ENCODE measurements at regions not wholly inside any gene's neighbourhood (a gene's known extent, or its start where the extent isn't known, plus 50 kb on each side); places are given as distances from the start of the nearest gene placed in this dataset.

DNA sequence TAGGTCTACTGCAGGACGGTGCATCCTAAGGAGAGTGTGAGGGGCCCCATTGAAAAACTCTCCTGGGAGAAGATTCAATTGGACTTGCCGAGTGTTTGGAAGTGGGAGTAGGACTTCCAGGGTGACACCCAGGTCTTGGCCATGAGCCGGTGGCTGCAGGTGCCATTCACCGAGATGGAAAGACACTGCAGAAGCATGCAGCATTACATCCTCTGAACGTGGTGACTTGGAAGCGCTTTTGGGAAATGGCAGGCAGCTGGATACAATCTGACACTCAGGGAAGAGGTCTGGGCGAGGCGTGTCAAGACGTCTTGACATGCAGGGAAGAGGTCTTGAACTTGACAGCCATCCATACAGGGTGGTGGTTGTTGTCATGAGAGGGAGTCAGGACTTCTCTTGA lies 126.9 kb downstream of the PAPOLA start:
- TF ChIP-seq POLR2AphosphoS5 (IDR thresholded peaks at IDR 0.05), result no peak
- TF ChIP-seq, protein P1, sequence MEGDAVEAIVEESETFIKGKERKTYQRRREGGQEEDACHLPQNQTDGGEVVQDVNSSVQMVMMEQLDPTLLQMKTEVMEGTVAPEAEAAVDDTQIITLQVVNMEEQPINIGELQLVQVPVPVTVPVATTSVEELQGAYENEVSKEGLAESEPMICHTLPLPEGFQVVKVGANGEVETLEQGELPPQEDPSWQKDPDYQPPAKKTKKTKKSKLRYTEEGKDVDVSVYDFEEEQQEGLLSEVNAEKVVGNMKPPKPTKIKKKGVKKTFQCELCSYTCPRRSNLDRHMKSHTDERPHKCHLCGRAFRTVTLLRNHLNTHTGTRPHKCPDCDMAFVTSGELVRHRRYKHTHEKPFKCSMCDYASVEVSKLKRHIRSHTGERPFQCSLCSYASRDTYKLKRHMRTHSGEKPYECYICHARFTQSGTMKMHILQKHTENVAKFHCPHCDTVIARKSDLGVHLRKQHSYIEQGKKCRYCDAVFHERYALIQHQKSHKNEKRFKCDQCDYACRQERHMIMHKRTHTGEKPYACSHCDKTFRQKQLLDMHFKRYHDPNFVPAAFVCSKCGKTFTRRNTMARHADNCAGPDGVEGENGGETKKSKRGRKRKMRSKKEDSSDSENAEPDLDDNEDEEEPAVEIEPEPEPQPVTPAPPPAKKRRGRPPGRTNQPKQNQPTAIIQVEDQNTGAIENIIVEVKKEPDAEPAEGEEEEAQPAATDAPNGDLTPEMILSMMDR (IDR thresholded peaks at IDR 0.05), result no peak
- no peak for TF ChIP-seq POLR2A (IDR thresholded peaks at IDR 0.05)
- no peak overlapping the region for H3K4me3 ChIP-seq
- H3K36me3 ChIP-seq, result no peaks in the 10 kb centered on the region
- intact Hi-C loops (cut with DNase I; ENCODE audit: low total_unique reads), result no loop called here
- no peaks in the 10 kb centered on the region for H3K4me1 ChIP-seq
- peaks cover 0 to 31% of the 10 kb centered on the region in 2 donors for H3K27me3 ChIP-seq
- DNase-seq (ENCODE audit: low spot score in 2 of 2), result no peak
- H3K27ac ChIP-seq, result no peak overlapping the region
- H3K9me3 ChIP-seq, result peaks cover 0 to 9% of the 10 kb centered on the region in 2 donors

DNA sequence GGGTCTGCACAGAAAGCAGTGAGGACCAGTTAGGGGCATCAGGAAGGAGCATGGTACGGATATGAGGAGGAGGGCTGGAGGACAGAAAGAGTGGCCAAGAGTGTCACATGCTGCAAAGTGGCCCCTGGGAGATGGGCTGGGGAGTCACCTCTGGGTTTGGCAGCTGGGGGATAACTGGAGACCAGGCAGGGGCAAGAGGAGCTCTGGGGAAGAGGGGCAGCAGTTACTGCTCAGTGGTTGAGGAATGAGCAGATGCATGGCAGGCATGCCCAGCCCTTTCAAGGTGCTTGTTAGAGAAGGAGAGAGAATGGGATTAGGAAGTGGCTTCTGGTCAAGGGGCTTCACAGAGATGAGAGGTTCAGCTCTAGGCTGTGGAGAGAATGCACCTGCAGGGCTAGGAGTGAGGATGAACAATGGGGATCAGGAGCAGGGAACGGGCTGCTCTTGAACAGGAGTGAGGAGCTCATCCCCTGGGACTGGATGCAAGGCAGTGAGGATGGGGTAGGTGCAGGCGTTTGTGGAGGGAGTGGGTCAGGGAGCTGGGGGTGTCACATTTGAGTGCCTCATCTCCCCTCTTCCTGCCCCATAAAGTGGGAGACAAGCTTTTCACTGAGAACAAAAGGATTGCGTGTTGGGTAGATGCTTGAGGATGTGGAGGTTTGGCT lies 127.5 kb downstream of the PAPOLA start:
- H3K9me3 ChIP-seq, result peaks cover 0 to 9% of the 10 kb centered on the region in 2 donors
- no peaks in the 10 kb centered on the region for H3K4me1 ChIP-seq
- no peak for DNase-seq (ENCODE audit: low spot score in 2 of 2)
- H3K4me3 ChIP-seq, result no peak overlapping the region
- TF ChIP-seq POLR2A (IDR thresholded peaks at IDR 0.05) (no peak), POLR2AphosphoS5 (IDR thresholded peaks at IDR 0.05) (no peak)
- TF ChIP-seq, protein P1 (IDR thresholded peaks at IDR 0.05), result no peak
- peaks cover 0 to 25% of the 10 kb centered on the region in 2 donors for H3K27me3 ChIP-seq
- H3K27ac ChIP-seq, result no peak overlapping the region
- intact Hi-C loops (cut with DNase I; ENCODE audit: low total_unique reads), result no loop called here
- H3K36me3 ChIP-seq, result no peaks in the 10 kb centered on the region

DNA sequence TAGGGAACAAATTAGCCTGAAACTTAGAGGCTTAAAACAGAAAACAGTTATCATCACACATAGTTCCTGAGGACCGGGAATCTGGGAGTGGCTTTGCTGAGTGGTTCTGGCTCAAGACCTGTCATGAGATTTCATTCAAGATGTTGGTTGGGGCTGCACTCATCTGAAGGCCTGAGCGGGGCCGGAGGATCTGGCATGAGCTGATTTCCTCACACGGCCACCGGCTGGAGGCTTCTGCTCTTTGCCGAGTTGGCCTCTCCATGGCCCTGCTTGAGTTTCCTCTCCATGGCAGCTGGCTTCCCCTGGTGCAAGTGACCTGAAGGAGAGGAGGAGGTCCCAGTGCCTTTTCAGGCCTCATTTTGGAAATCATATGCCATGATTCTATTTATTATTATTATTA lies 128.1 kb downstream of the PAPOLA start:
- Histone ChIP-seq H3K27me3 (peaks cover 0 to 20% of the 10 kb centered on the region in 2 donors), H3K36me3 (no peaks in the 10 kb centered on the region), H3K4me3 (no peak overlapping the region), H3K9me3 (peaks cover 0 to 9% of the 10 kb centered on the region in 2 donors), H3K27ac (no peak overlapping the region), H3K4me1 (no peaks in the 10 kb centered on the region)
- TF ChIP-seq, protein P1 (IDR thresholded peaks at IDR 0.05), result no peak
- TF ChIP-seq POLR2AphosphoS5 (IDR thresholded peaks at IDR 0.05), result no peak
- no peak for DNase-seq (ENCODE audit: low spot score in 2 of 2)
- intact Hi-C loops (cut with DNase I; ENCODE audit: low total_unique reads), result no loop called here

DNA sequence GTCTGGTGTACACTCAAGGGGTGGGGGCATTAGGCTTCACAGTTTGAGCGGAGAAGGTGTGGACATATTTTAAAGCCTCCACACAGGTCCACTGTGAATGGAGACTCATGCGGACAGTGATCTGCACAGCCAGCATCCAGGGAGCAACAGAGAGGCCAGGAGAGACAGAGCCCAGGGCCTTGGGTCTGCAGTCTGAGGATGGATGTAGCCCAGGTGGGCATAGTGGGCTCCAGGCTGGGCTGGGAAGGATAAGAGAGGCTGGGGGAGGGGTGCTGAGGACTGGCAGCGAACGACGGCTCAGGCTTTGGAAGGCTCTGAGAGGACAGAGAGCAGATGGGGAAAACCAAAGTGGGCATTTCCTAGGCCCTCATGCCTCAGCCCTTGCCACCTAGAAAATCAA lies 128.8 kb downstream of the PAPOLA start:
- H3K27ac ChIP-seq, result no peak overlapping the region
- no peaks in the 10 kb centered on the region for H3K4me1 ChIP-seq
- DNase-seq (ENCODE audit: low spot score in 2 of 2), result no peak
- H3K27me3 ChIP-seq, result peaks cover 0 to 15% of the 10 kb centered on the region in 2 donors
- peaks cover 0 to 9% of the 10 kb centered on the region in 2 donors for H3K9me3 ChIP-seq
- TF ChIP-seq, protein P1 (IDR thresholded peaks at IDR 0.05), result no peak
- no peak for TF ChIP-seq POLR2AphosphoS5 (IDR thresholded peaks at IDR 0.05)
- TF ChIP-seq POLR2A (IDR thresholded peaks at IDR 0.05), result no peak
- intact Hi-C loops (cut with DNase I; ENCODE audit: low total_unique reads), result no loop called here
- no peak overlapping the region for H3K4me3 ChIP-seq
- no peaks in the 10 kb centered on the region for H3K36me3 ChIP-seq

DNA sequence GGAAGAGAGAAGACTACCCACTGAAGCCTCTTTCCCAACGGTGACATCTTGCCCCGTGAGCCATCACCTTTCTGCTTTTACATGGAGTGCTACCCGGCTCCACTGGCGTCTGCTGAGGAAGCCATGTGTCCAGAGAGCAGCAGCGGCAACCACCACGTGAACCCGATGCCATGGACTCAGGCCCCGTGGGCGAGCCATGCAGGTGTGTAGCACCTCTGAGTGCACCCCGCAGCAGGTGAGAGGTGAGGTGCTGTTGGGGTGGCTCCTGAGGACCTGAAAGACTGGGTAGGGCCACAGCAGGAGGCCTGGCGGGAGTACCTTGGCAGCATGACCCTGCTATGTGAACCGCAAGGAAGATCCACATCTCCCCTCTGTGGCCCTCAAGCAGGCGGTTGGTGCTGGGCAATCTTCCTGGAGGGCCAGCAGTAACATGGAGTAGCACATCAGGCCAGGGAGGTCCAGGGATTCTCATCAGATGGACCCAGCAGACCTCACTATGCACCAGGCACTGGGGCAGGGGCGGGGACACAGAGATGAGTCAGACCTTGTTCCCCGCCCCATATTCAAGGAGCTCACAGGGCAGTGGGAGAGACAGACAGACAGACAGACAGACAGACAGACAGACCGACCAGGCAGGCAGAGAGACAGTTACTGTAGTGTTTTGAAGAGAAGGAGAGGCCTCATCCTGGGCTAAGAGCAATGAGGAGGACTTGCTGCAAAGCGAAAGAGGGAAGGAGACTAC lies 129.6 kb downstream of the PAPOLA start:
- H3K9me3 ChIP-seq, result peaks cover 0 to 9% of the 10 kb centered on the region in 2 donors
- H3K4me3 ChIP-seq, result no peak overlapping the region
- no peak for TF ChIP-seq POLR2AphosphoS5 (IDR thresholded peaks at IDR 0.05)
- TF ChIP-seq POLR2A (IDR thresholded peaks at IDR 0.05), result no peak
- TF ChIP-seq, protein P1 (IDR thresholded peaks at IDR 0.05), result no peak
- H3K4me1 ChIP-seq, result no peaks in the 10 kb centered on the region
- H3K27ac ChIP-seq, result no peak overlapping the region
- no peak for DNase-seq (ENCODE audit: low spot score in 2 of 2)
- H3K36me3 ChIP-seq, result no peaks in the 10 kb centered on the region
- intact Hi-C loops (cut with DNase I; ENCODE audit: low total_unique reads), result no loop called here
- peaks cover 0 to 10% of the 10 kb centered on the region in 2 donors for H3K27me3 ChIP-seq
